GM21786 (cell line): ENCODE measurements at regions not wholly inside any gene's neighbourhood (a gene's known extent, or its start where the extent isn't known, plus 50 kb on each side); places are given as distances from the start of the nearest gene placed in this dataset.

Source experiments
- ATAC-seq: cut with Tn5 transposase; IDR thresholded peaks from one replicate; pipeline ENCODE4 v1.9.1; 2021; ENCODE audit not compliant: unreplicated experiment

GRCh38 chr6:8513174-8513573, 77.8 kb upstream of the SLC35B3 start:
- ATAC-seq: no peak

GRCh38 chr6:8507286-8507685, 71.9 kb upstream of the SLC35B3 start:
- ATAC-seq: no peak

GRCh38 chr6:8506126-8506525, 70.8 kb upstream of the SLC35B3 start:
- ATAC-seq: no peak

GRCh38 chr6:8499540-8499939, 64.2 kb upstream of the SLC35B3 start:
- ATAC-seq: no peak

DNA sequence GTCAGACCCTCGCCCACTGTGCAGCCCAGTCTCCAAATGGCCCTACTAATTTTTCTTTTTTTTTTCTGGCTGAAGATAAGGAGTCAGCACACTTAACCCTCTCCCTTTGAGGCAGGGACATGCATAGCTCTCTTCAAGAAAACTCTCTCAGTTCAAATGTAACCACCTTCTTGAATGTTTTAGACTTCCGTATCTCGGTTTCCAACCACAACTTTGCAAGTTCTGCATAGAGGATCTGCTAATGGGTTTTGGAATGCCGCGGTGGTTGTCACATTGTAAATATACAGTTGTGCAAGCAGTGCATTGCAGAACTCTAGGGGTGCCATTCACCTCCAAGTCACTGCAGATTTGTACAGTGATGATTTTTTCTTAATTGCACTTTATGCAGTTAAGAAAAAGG, 59.4 kb upstream of the SLC35B3 start:
- ATAC-seq: no peak

DNA sequence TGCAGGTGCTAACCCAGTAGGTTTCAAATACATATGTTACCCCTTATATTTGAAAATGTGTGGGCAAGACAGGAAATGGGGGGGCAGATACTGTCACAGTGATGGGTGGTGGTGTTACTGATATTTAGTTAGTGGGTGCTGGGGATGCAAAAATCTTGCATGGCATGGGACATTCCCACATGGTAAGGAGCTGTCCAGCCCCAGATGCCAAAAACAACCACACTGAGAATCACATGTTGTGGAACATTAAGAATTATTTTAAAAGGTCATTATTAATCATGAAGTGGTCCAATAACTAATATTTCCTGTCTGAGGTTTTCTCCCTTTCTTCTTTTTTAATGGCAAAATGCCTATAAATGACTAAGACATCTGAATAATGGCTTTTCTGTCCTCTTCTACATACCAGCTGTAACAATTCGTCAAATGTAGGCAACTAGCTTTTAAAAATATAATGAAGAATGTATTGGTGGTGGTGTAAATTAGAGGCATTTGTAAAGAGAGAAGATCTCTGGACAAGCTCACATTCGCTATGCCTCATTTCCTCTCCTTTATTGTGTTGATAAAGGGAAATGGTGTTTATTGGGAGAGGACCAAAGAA, 57.3 kb upstream of the SLC35B3 start:
- ATAC-seq: no peak
